Caco-2 (cell line): ENCODE measurements at regions not wholly inside any gene's neighbourhood (a gene's known extent, or its start where the extent isn't known, plus 50 kb on each side); places are given as distances from the start of the nearest gene placed in this dataset.
"Not testable (repeated sequence)": the region's sequence is repeated elsewhere in the genome, so short reads cannot be mapped to it uniquely, and the experiment has no call there.

Source experiments
- BruUV-seq: library from RNA; stranded (reverse); fragments of 400-500 nt; replicated peaks from 2 replicates; lab custom pipeline; 2021; lab: Mats Ljungman, UMichigan
- CTCF ChIA-PET: fragments of 300-600 bp; sonication (Branson Sonifier 250); formaldehyde crosslinking; loops from one replicate; lab custom pipeline; 2022; ENCODE audit warnings: antibody characterized with exemption; lab: Charles Lee
- POLR2A ChIA-PET: fragments of 300-600 bp; sonication (Branson Sonifier 250); formaldehyde crosslinking; loops from one replicate; lab custom pipeline; 2022; ENCODE audit warnings: antibody characterized with exemption; lab: Charles Lee
- DNase-seq, 2 experiments: peaks; one replicate each; pipeline versions ENCODE4 v3.0.0 to v3.0.0-alpha.2; 2020 to 2022
- H3K27me3 ChIP-seq: replicated peaks from 2 replicates; pipeline ENCODE4 v1.6.0; 2011; ENCODE audit warnings: low read length; ENCODE audit not compliant: control insufficient read depth, insufficient read depth
- H3K36me3 ChIP-seq: 2 replicates; pipeline ENCODE4 v1.5.1; 2011; ENCODE audit warnings: low read length; ENCODE audit not compliant: control insufficient read depth, insufficient read depth
- H3K4me1 ChIP-seq: fragments of 250-450 bp; sonication (Bioruptor Pico); 2 replicates; pipeline ENCODE4 v1.5.1; 2020; ENCODE audit warnings: mild to moderate bottlenecking
- H3K4me3 ChIP-seq: 2 replicates; pipeline ENCODE4 v1.5.1; 2011; ENCODE audit warnings: low read depth, mild to moderate bottlenecking, control low read depth, low read length
- H3K9me3 ChIP-seq: fragments of 250-450 bp; sonication (Bioruptor Pico); 2 replicates; pipeline ENCODE4 v1.5.1; 2020; ENCODE audit warnings: mild to moderate bottlenecking, moderate library complexity
- H3K27ac Mint-ChIP-seq: one replicate; pipeline ENCODE4 v1.8.0; 2022; ENCODE audit warnings: mixed read lengths; ENCODE audit not compliant: unreplicated experiment
- H3K27me3 Mint-ChIP-seq: one replicate; pipeline ENCODE4 v1.8.0; 2022; ENCODE audit warnings: mixed read lengths; ENCODE audit not compliant: insufficient read depth, unreplicated experiment
- H3K36me3 Mint-ChIP-seq: one replicate; pipeline ENCODE4 v1.8.0; 2022; ENCODE audit warnings: mild to moderate bottlenecking, mixed read lengths; ENCODE audit not compliant: insufficient read depth, unreplicated experiment
- H3K4me1 Mint-ChIP-seq: one replicate; pipeline ENCODE4 v1.8.0; 2022; ENCODE audit warnings: low read depth, mixed read lengths; ENCODE audit not compliant: unreplicated experiment
- H3K4me3 Mint-ChIP-seq: one replicate; pipeline ENCODE4 v1.8.0; 2022; ENCODE audit warnings: mild to moderate bottlenecking, moderate library complexity, mixed read lengths; ENCODE audit not compliant: unreplicated experiment
- H3K9me3 Mint-ChIP-seq: one replicate; pipeline ENCODE4 v1.8.0; 2022; ENCODE audit warnings: mixed read lengths; ENCODE audit not compliant: unreplicated experiment
- intact Hi-C: fragments of 100-400 bp; cut with micrococcal nuclease; formaldehyde crosslinking; loops from one replicate; pipeline ENCODE4 v1.10.0; 2022; ENCODE audit not compliant: unreplicated experiment

GRCh38 chr6:26818640-26819225 lies 159.2 kb upstream of the ZNF322 start:
- POLR2A ChIA-PET, H3K36me3 Mint-ChIP-seq: not testable (repeated sequence)

GRCh38 chr6:26827965-26828364 lies 168.4 kb upstream of the ZNF322 start:
- H3K4me1 Mint-ChIP-seq, intact Hi-C loops, H3K9me3 ChIP-seq, H3K27ac Mint-ChIP-seq, POLR2A ChIA-PET, H3K27me3 ChIP-seq, DNase-seq, H3K4me1 ChIP-seq, H3K4me3 ChIP-seq, H3K27me3 Mint-ChIP-seq, H3K36me3 Mint-ChIP-seq, H3K4me3 Mint-ChIP-seq, CTCF ChIA-PET, H3K36me3 ChIP-seq, H3K9me3 Mint-ChIP-seq, BruUV-seq: not testable (repeated sequence)

More at GRCh38 chr6:26818640-26819225, 159.2 kb upstream of the ZNF322 start:
- H3K27me3 ChIP-seq, H3K27me3 Mint-ChIP-seq, CTCF ChIA-PET, H3K36me3 ChIP-seq, H3K4me1 Mint-ChIP-seq, H3K9me3 Mint-ChIP-seq, DNase-seq, H3K27ac Mint-ChIP-seq, H3K9me3 ChIP-seq, BruUV-seq, H3K4me1 ChIP-seq, H3K4me3 Mint-ChIP-seq, intact Hi-C loops, H3K4me3 ChIP-seq: not testable (repeated sequence)

- H3K27me3 Mint-ChIP-seq, H3K36me3 Mint-ChIP-seq, BruUV-seq, H3K9me3 Mint-ChIP-seq, H3K4me1 Mint-ChIP-seq, H3K4me3 ChIP-seq, H3K4me1 ChIP-seq, H3K36me3 ChIP-seq, DNase-seq, H3K27ac Mint-ChIP-seq, CTCF ChIA-PET, H3K4me3 Mint-ChIP-seq, H3K9me3 ChIP-seq, POLR2A ChIA-PET, H3K27me3 ChIP-seq, intact Hi-C loops: not testable (repeated sequence)
Observed at GRCh38 chr6:26829480-26829879, 169.9 kb upstream of the ZNF322 start.

- H3K27me3 ChIP-seq, H3K4me1 ChIP-seq, H3K27me3 Mint-ChIP-seq, H3K27ac Mint-ChIP-seq, H3K4me3 Mint-ChIP-seq, H3K36me3 ChIP-seq, CTCF ChIA-PET, DNase-seq, H3K9me3 ChIP-seq, POLR2A ChIA-PET, H3K9me3 Mint-ChIP-seq, intact Hi-C loops, H3K4me3 ChIP-seq, H3K36me3 Mint-ChIP-seq, BruUV-seq, H3K4me1 Mint-ChIP-seq: not testable (repeated sequence)
Observed at GRCh38 chr6:26830992-26831391, 171.4 kb upstream of the ZNF322 start.

- H3K27me3 Mint-ChIP-seq, CTCF ChIA-PET, H3K9me3 ChIP-seq, H3K4me1 ChIP-seq, BruUV-seq, H3K36me3 ChIP-seq, DNase-seq, H3K4me3 ChIP-seq, intact Hi-C loops, H3K4me3 Mint-ChIP-seq, H3K36me3 Mint-ChIP-seq, H3K27ac Mint-ChIP-seq, H3K4me1 Mint-ChIP-seq, H3K27me3 ChIP-seq, POLR2A ChIA-PET, H3K9me3 Mint-ChIP-seq: not testable (repeated sequence)
Observed at GRCh38 chr6:26835707-26836106, 176.2 kb upstream of the ZNF322 start.

GRCh38 chr6:26836657-26837056 lies 177.1 kb upstream of the ZNF322 start:
- DNase-seq, POLR2A ChIA-PET, H3K9me3 Mint-ChIP-seq, BruUV-seq, H3K27me3 Mint-ChIP-seq, H3K27ac Mint-ChIP-seq, H3K27me3 ChIP-seq, H3K4me1 Mint-ChIP-seq, H3K4me3 ChIP-seq, H3K36me3 ChIP-seq, intact Hi-C loops, H3K4me3 Mint-ChIP-seq, CTCF ChIA-PET, H3K4me1 ChIP-seq, H3K9me3 ChIP-seq, H3K36me3 Mint-ChIP-seq: not testable (repeated sequence)

GRCh38 chr6:26844823-26845222 lies 185.3 kb upstream of the ZNF322 start:
- not testable (repeated sequence) for BruUV-seq, H3K27ac Mint-ChIP-seq

More at GRCh38 chr6:26844823-26845222, 185.3 kb upstream of the ZNF322 start:
- H3K27me3 ChIP-seq, H3K27me3 Mint-ChIP-seq, H3K9me3 Mint-ChIP-seq, H3K4me1 Mint-ChIP-seq, H3K36me3 ChIP-seq, DNase-seq, H3K36me3 Mint-ChIP-seq, CTCF ChIA-PET, H3K9me3 ChIP-seq, intact Hi-C loops, H3K4me3 Mint-ChIP-seq, H3K4me3 ChIP-seq, H3K4me1 ChIP-seq, POLR2A ChIA-PET: not testable (repeated sequence)
